GM12878 (cell line): ENCODE measurements at regions not wholly inside any gene's neighbourhood (a gene's known extent, or its start where the extent isn't known, plus 50 kb on each side); places are given as distances from the start of the nearest gene placed in this dataset.

Experiments
- ATAC-seq: fragments of 200-7000 bp; cut with Tn5 transposase; 3 replicates; pipeline ENCODE4 v1.9.1; 2020; ENCODE audit warnings: mild to moderate bottlenecking, moderate library complexity
- BruUV-seq: library from RNA; stranded (reverse); fragments of 400-500 nt; replicated peaks from 2 replicates; lab custom pipeline; 2021; lab: Mats Ljungman, UMichigan
- CTCF ChIA-PET: fragments of 300-600 bp; sonication (Branson Sonifier 250); formaldehyde crosslinking; extraction: SDS; loops from one replicate; lab custom pipeline; 2021; ENCODE audit warnings: inconsistent platforms; lab: Yijun Ruan, JAX
- POLR2A ChIA-PET: fragments of 350-600 bp; formaldehyde crosslinking; extraction: SDS; loops from one replicate; lab custom pipeline; 2021; ENCODE audit warnings: inconsistent platforms; lab: Charles Lee
- RAD21 ChIA-PET: fragments of 300-600 bp; sonication (Branson Sonifier 250); formaldehyde crosslinking; loops from one replicate; lab custom pipeline; 2023; ENCODE audit warnings: antibody characterized with exemption; ENCODE audit not compliant: unreplicated experiment; lab: Charles Lee
- SMC1A ChIA-PET: fragments of 300-600 bp; sonication (Branson Sonifier 250); formaldehyde crosslinking; loops from one replicate; lab custom pipeline; 2023; ENCODE audit not compliant: unreplicated experiment, uncharacterized antibody; lab: Charles Lee
- DNase-seq: peaks from one replicate; pipeline ENCODE4 v3.0.0-alpha.2; 2011; ENCODE audit warnings: low read depth, low spot score
- FAIRE-seq: peaks from 3 replicates; lab custom pipeline; 2011; peaks lifted over from hg19 to GRCh38; lab: Jason Lieb, UNC
- H2AFZ ChIP-seq: 2 replicates; pipeline ENCODE4 v1.6.0; 2011; ENCODE audit warnings: low read depth, low read length, control low read depth; ENCODE audit not compliant: control insufficient read depth
- H3K27ac ChIP-seq: 2 replicates; pipeline ENCODE4 v1.5.1; 2011; ENCODE audit warnings: control low read depth; ENCODE audit not compliant: control insufficient read depth, insufficient read depth
- H3K27me3 ChIP-seq, 2 experiments: replicated peaks in 1 of 2; 2 replicates each; pipeline versions ENCODE4 v1.6.0 to v1.6.1; 2011; ENCODE audit warnings: low read length in 1 of 2; ENCODE audit not compliant: control insufficient read depth in 2 of 2, insufficient read depth in 2 of 2
- H3K36me3 ChIP-seq, 2 experiments: 2 replicates each; pipeline ENCODE4 v1.5.1; 2011; ENCODE audit warnings: low read length in 1 of 2; ENCODE audit not compliant: control insufficient read depth in 2 of 2, insufficient read depth in 2 of 2
- H3K4me1 ChIP-seq: 2 replicates; pipeline ENCODE4 v1.6.1; 2011; ENCODE audit warnings: mild to moderate bottlenecking, low read length, moderate library complexity, mixed read lengths; ENCODE audit not compliant: control insufficient read depth, insufficient read depth
- H3K4me2 ChIP-seq: 2 replicates; pipeline ENCODE4 v1.6.0; 2011; ENCODE audit warnings: control low read depth; ENCODE audit not compliant: control insufficient read depth, insufficient read depth
- H3K4me3 ChIP-seq: fragments of 200-600 bp; sonication (generic); 2 replicates; pipeline ENCODE4 v1.5.1; 2016
- H3K79me2 ChIP-seq: 2 replicates; pipeline ENCODE4 v1.6.0; 2011; ENCODE audit warnings: low read length; ENCODE audit not compliant: control insufficient read depth, insufficient read depth
- H3K9ac ChIP-seq: 2 replicates; pipeline ENCODE4 v1.8.0; 2011; ENCODE audit warnings: low read length, control low read depth, mixed read lengths; ENCODE audit not compliant: control insufficient read depth, insufficient read depth
- H3K9me3 ChIP-seq: replicated peaks from 3 replicates; pipeline ENCODE4 v1.5.1; 2011; ENCODE audit warnings: mild to moderate bottlenecking, low read length; ENCODE audit not compliant: control insufficient read depth, insufficient read depth
- H4K20me1 ChIP-seq: 2 replicates; pipeline ENCODE4 v1.6.0; 2011; ENCODE audit not compliant: control insufficient read depth, insufficient read depth
- HSF1 ChIP-seq: fragments of 150-350 bp; IDR thresholded peaks from 2 replicates; pipeline ENCODE4 v1.6.1; 2014; ENCODE audit warnings: mild to moderate bottlenecking, low read depth, low read length
- RAD21 ChIP-seq: IDR thresholded peaks from 2 replicates; pipeline ENCODE4 v1.6.1; 2011; ENCODE audit warnings: mild to moderate bottlenecking, low read depth, low read length, moderate library complexity; ENCODE audit not compliant: insufficient read depth
- SPI1 ChIP-seq: IDR thresholded peaks from 2 replicates; pipeline ENCODE4 v1.6.1; 2011; ENCODE audit warnings: low read depth, mild to moderate bottlenecking, low read length, moderate library complexity, borderline replicate concordance; ENCODE audit not compliant: insufficient read depth
- ZBTB11 ChIP-seq: fragments of 450-650 bp; formaldehyde crosslinking; IDR thresholded peaks from 2 replicates; pipeline ENCODE4 v1.5.0; 2022; ENCODE audit warnings: mild to moderate bottlenecking, missing genetic modification characterization
- WGBS: methylation state at CpG from one replicate; pipeline ENCODE4 v1.1.6; 2016; ENCODE audit warnings: low lambda C conversion rate; ENCODE audit not compliant: insufficient replicate concordance, insufficient coverage; ENCODE audit errors: missing lambda C conversion rate; 5-methylcytosine and 5-hydroxymethylcytosine counted together
- in situ Hi-C: fragments of 300-500 bp; cut with MboI; formaldehyde crosslinking; loops from 9 replicates; pipeline ENCODE4 v1.14.3; 2018; ENCODE audit warnings: mixed read lengths
- intact Hi-C: fragments of 100-400 bp; cut with micrococcal nuclease; formaldehyde crosslinking; loops from one replicate; pipeline ENCODE4 v1.14.2; 2022; ENCODE audit not compliant: unreplicated experiment

GRCh38 chr10:70956029-70956759 is 67.8 kb upstream of the PCBD1 start:
- Histone ChIP-seq H3K79me2 (no peaks in the 10 kb centered on the region), H2AFZ (no peak overlapping the region), H3K36me3 (no peaks in the 10 kb centered on the region), H4K20me1 (no peaks in the 10 kb centered on the region), H3K4me1 (no peaks in the 10 kb centered on the region), H3K27me3 (peaks cover 1 to 5% of the 10 kb centered on the region in 2 experiments), H3K9me3 (no peaks in the 10 kb centered on the region), H3K4me3 (no peak overlapping the region), H3K9ac (no peak overlapping the region), H3K27ac (no peak overlapping the region), H3K4me2 (no peak overlapping the region)
- POLR2A ChIA-PET: no interaction called here
- intact Hi-C loops (no loop called here), in situ Hi-C loops (no loop called here)
- RAD21 ChIA-PET: no interaction called here
- 19% methylated on average over 7 of the region's 7 CpGs for WGBS
- no TSS peak for BruUV-seq
- SMC1A ChIA-PET: no interaction called here
- peak; percentile 17; the same call in 1 of the 2 replicates for TF ChIP-seq RAD21
- no peak for TF ChIP-seq ZBTB11 (CRISPR knock-in tag)
- peak; percentile 39; the same call in 1 of the 2 replicates for TF ChIP-seq SPI1
- no peak for TF ChIP-seq HSF1
- no peak for FAIRE-seq
- ATAC-seq: peak; percentile 59
- DNase-seq: no peak
- CTCF ChIA-PET: no interaction called here
